Breast epithelium (tissue), 4 donors: ENCODE measurements at regions not wholly inside any gene's neighbourhood (a gene's known extent, or its start where the extent isn't known, plus 50 kb on each side); places are given as distances from the start of the nearest gene placed in this dataset.

Source experiments
- DNase-seq, 2 donors: peaks; one replicate each; pipeline ENCODE4 v3.0.0-alpha.2; 2019; ENCODE audit warnings: low spot score in 2 of 2
- H3K27ac ChIP-seq, 2 donors: fragments of 200-600 bp; sonication (generic) in 1 of 2; one replicate each; pipeline ENCODE4 v1.5.1; 2016 to 2019; ENCODE audit warnings: mild to moderate bottlenecking in 1 of 2
- H3K27me3 ChIP-seq, 2 donors: fragments of 200-600 bp; sonication (generic) in 1 of 2; one replicate each; pipeline versions ENCODE4 v1.5.1 to v1.6.0; 2017 to 2019; ENCODE audit warnings: control low read depth in 1 of 2, mild to moderate bottlenecking in 1 of 2
- H3K36me3 ChIP-seq: fragments of 200-600 bp; one replicate; pipeline ENCODE4 v1.5.1; 2019
- H3K4me1 ChIP-seq, 2 donors: fragments of 200-600 bp; sonication (generic); one replicate each; pipeline ENCODE4 v1.5.1; 2016 to 2019; ENCODE audit warnings: control low read depth in 1 of 2
- H3K4me3 ChIP-seq, 3 donors: fragments of 200-600 bp; sonication (generic); 1 replicate in 2 of 3; 2 replicates in 1 of 3; pipeline ENCODE4 v1.5.1; 2016 to 2019; ENCODE audit warnings: mild to moderate bottlenecking in 3 of 3, moderate library complexity in 2 of 3
- H3K9me3 ChIP-seq, 2 donors: fragments of 200-600 bp; sonication (generic) in 1 of 2; one replicate each; pipeline ENCODE4 v1.5.1; 2016 to 2019; ENCODE audit warnings: control low read depth in 1 of 2
- POLR2A ChIP-seq: fragments of 450-650 bp; IDR thresholded peaks from one replicate; pipeline ENCODE4 v1.6.1; 2016; ENCODE audit warnings: antibody characterized with exemption, mild to moderate bottlenecking, moderate library complexity
- POLR2AphosphoS5 ChIP-seq, 3 donors: sonication (generic); formaldehyde crosslinking; IDR thresholded peaks; one replicate each; pipeline ENCODE4 v1.6.1; 2017; ENCODE audit warnings: antibody characterized with exemption in 3 of 3
- intact Hi-C: fragments of 100-400 bp; cut with DNase I; formaldehyde crosslinking; loops from one replicate; pipeline ENCODE4 v1.15.1; 2023; ENCODE audit warnings: low total_unique reads
- TF ChIP-seq, protein P1 (sequence below), 3 donors: fragments of 450-650 bp; IDR thresholded peaks; one replicate each; pipeline ENCODE4 v1.5.1; 2016 to 2017; ENCODE audit warnings: antibody characterized with exemption in 3 of 3, mild to moderate bottlenecking in 3 of 3, moderate library complexity in 3 of 3

DNA sequence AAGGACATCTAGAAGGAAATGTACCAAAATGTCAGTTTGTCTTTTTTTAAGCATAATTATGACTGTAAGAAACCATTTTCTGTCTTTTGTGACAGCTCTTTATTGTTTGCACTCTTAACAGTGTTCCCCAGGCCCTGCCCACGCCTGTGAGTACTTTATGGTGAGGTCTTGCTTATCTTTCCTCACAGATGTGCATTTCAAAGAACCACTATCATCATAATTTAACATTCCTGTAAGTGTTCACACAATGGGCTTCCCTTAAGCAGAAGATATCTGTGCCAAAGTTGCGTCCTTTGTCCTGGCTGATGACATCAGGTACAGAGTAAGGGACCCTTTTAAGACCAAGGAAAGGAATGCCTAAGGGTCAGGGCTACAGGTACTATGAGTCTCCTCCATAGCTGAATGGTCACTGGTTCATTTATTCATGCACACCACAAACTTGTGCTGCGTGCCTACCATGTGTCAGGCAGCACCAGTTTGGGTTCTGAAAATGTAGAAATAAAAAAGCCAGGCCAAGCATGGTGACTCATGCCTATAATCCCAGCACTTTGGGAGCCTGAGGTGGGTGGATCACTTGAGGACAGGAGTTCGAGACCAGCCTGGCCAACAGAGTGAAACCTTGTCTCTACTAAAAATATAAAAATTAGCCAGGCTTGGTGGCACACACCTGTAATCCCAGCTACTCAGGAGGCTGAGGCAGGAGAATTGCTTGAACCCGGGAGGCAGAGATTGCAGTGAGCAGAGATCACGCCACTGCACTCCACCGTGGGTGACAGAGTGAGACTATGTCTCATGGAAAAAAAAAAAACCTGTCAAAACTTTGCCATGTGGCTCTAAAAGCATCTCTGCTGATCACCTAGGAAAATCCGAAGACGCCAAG is 55.4 kb upstream of the NLK start:
- no peak overlapping the region for H3K27ac ChIP-seq
- intact Hi-C loops: no loop called here
- no peaks in the 10 kb centered on the region for H3K36me3 ChIP-seq

DNA sequence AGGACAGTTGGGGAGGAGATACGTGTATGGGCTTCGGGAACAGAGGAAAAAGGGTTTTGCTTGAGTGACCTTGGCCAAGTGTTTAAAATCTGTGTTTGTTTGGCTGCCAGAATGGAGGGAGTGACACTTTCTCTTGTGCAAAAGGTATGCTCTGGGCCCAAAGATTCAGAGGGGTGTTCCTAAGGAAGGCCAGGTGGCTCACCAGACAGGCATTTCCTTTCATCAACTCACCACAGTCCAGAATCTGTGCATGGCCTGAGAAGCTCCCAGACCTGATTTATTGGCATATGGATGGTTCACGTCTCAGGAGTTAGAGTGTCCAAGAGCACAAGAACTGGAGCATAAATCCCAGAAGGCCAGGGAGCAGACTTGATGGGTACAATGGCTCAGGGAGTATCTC is 53.4 kb upstream of the NLK start:
- Histone ChIP-seq H3K9me3 (no peaks in the 10 kb centered on the region), H3K27ac (no peak overlapping the region), H3K4me3 (no peak overlapping the region), H3K4me1 (no peaks in the 10 kb centered on the region), H3K36me3 (no peaks in the 10 kb centered on the region), H3K27me3 (no peaks in the 10 kb centered on the region)
- no peak for DNase-seq
- intact Hi-C loops: no loop called here
- no peak for TF ChIP-seq POLR2A
- TF ChIP-seq, protein P1, sequence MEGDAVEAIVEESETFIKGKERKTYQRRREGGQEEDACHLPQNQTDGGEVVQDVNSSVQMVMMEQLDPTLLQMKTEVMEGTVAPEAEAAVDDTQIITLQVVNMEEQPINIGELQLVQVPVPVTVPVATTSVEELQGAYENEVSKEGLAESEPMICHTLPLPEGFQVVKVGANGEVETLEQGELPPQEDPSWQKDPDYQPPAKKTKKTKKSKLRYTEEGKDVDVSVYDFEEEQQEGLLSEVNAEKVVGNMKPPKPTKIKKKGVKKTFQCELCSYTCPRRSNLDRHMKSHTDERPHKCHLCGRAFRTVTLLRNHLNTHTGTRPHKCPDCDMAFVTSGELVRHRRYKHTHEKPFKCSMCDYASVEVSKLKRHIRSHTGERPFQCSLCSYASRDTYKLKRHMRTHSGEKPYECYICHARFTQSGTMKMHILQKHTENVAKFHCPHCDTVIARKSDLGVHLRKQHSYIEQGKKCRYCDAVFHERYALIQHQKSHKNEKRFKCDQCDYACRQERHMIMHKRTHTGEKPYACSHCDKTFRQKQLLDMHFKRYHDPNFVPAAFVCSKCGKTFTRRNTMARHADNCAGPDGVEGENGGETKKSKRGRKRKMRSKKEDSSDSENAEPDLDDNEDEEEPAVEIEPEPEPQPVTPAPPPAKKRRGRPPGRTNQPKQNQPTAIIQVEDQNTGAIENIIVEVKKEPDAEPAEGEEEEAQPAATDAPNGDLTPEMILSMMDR (IDR thresholded peaks at IDR 0.05): no peak
- TF ChIP-seq POLR2AphosphoS5 (IDR thresholded peaks at IDR 0.05): no peak

More for the DNA sequence above, 55.4 kb upstream of the NLK start:
- TF ChIP-seq POLR2AphosphoS5 (IDR thresholded peaks at IDR 0.05) (no peak), POLR2A (no peak)
- TF ChIP-seq, protein P1 (IDR thresholded peaks at IDR 0.05): no peak
- no peak for DNase-seq
- Histone ChIP-seq H3K4me3 (no peak overlapping the region), H3K4me1 (no peaks in the 10 kb centered on the region), H3K27me3 (no peaks in the 10 kb centered on the region), H3K9me3 (no peaks in the 10 kb centered on the region)

DNA sequence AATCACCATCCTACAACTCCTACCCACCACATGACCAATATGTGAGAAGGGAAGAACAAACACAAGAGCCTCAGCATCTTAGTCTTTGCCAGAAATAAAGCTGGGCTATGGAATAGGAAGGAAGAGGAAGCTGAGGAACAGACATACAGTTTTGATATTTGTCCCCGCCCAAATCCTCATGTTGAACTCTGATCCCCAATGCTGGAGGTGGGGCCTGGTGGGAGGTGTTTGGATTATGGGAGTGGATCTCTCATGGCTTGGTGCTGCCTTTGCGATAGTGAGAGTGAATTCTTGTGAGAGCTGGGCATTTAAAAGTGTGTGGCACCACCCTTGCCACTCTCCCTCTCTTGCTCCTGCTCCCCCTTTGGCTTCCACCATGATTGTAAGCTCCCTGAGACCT is 52.4 kb upstream of the NLK start:
- Histone ChIP-seq H3K4me3 (no peak overlapping the region), H3K27me3 (no peaks in the 10 kb centered on the region), H3K4me1 (no peaks in the 10 kb centered on the region), H3K36me3 (no peaks in the 10 kb centered on the region), H3K9me3 (no peaks in the 10 kb centered on the region), H3K27ac (no peak overlapping the region)
- no peak for TF ChIP-seq POLR2A
- TF ChIP-seq POLR2AphosphoS5 (IDR thresholded peaks at IDR 0.05): no peak
- TF ChIP-seq, protein P1 (IDR thresholded peaks at IDR 0.05): no peak
- no peak for DNase-seq
- intact Hi-C loops: no loop called here

DNA sequence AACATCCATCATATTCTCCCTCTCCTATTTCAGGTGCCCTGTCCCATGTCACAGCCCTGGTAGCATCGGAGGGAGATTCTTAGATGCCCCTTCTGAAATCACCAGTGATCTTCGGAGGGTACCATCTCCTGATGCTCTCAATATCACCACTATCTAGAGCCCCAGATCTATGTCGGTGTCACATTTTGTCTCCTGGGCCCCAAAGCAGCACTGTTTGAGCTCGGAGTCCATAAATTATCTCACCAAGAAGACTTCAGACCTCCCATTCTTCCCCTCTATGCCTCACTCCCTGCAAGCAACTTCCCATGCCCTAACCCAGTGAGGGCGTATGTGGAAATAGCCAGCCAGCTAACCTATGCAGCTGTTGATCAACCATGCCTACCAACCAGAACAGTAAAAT is 51.5 kb upstream of the NLK start:
- H3K4me1 ChIP-seq: no peaks in the 10 kb centered on the region
- no peak overlapping the region for H3K27ac ChIP-seq
- no peaks in the 10 kb centered on the region for H3K36me3 ChIP-seq
- intact Hi-C loops: no loop called here
- TF ChIP-seq, protein P1 (IDR thresholded peaks at IDR 0.05): no peak
- TF ChIP-seq POLR2A: no peak
- no peak for TF ChIP-seq POLR2AphosphoS5 (IDR thresholded peaks at IDR 0.05)
- no peak for DNase-seq
- no peak overlapping the region for H3K4me3 ChIP-seq
- no peaks in the 10 kb centered on the region for H3K27me3 ChIP-seq
- H3K9me3 ChIP-seq: no peaks in the 10 kb centered on the region

DNA sequence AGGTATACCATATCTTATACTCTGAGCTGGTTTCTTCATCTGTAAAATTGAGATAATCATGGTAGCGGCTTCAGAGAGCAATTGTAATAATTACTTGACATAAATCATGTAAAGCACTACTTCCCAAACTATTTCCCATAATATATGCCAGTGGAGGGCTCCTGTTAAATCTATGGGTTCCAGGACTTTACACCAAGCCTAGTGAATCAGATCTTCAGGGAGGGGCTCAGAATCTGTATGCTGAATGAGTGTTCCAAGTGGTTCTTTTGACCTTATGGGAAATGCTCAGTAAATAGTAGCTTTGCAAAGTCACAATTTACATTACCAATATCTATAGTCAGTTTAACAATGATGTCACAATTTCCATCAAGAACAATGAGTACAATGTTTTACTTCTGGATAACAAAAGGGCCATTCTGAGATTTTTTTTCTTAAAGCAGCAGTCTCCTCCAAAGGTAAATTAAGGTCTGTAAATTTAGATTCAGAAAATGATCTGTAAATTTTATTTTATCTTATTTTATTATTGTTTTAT is 50.9 kb upstream of the NLK start:
- DNase-seq: no peak
- Histone ChIP-seq H3K9me3 (no peaks in the 10 kb centered on the region), H3K27me3 (no peaks in the 10 kb centered on the region), H3K36me3 (no peaks in the 10 kb centered on the region), H3K27ac (no peak overlapping the region), H3K4me1 (no peaks in the 10 kb centered on the region), H3K4me3 (no peak overlapping the region)
- intact Hi-C loops: no loop called here
- TF ChIP-seq POLR2A (no peak), POLR2AphosphoS5 (IDR thresholded peaks at IDR 0.05) (no peak)
- TF ChIP-seq, protein P1 (IDR thresholded peaks at IDR 0.05): no peak
